Body of pancreas (tissue), 4 donors: ENCODE measurements at regions not wholly inside any gene's neighbourhood (a gene's known extent, or its start where the extent isn't known, plus 50 kb on each side); places are given as distances from the start of the nearest gene placed in this dataset.

Source experiments
- ATAC-seq: fragments of 150-250 bp; one replicate; pipeline ENCODE4 v1.9.1; 2016
- DNase-seq, 4 donors: peaks; one replicate each; pipeline ENCODE4 v3.0.0-alpha.2; 2019
- H3K27ac ChIP-seq, 4 donors: fragments of 200-600 bp; sonication (generic); 1 replicate in 3 of 4; 2 replicates in 1 of 4; pipeline versions ENCODE4 v1.5.1 to v1.6.1; 2016 to 2019; ENCODE audit warnings: mild to moderate bottlenecking in 1 of 4, mixed read lengths in 1 of 4, moderate library complexity in 1 of 4
- H3K27me3 ChIP-seq, 2 donors: fragments of 200-600 bp; sonication (generic); one replicate each; pipeline ENCODE4 v1.6.0; 2016; ENCODE audit warnings: mild to moderate bottlenecking in 1 of 2
- H3K36me3 ChIP-seq, 2 donors: fragments of 200-600 bp; sonication (generic); replicated peaks in 1 of 2; 2 replicates each; pipeline ENCODE4 v1.5.1; 2016; ENCODE audit warnings: low read depth in 2 of 2; ENCODE audit not compliant: insufficient read depth in 1 of 2
- H3K4me1 ChIP-seq: fragments of 200-600 bp; sonication (generic); one replicate; pipeline ENCODE4 v1.6.0; 2016
- H3K4me3 ChIP-seq, 2 donors: fragments of 200-600 bp; sonication (generic); 1 replicate in 1 of 2; 2 replicates in 1 of 2; pipeline ENCODE4 v1.5.1; 2016 to 2019
- H3K9me3 ChIP-seq, 3 donors: fragments of 200-600 bp; sonication (generic); 1 replicate in 2 of 3; 2 replicates in 1 of 3; pipeline ENCODE4 v1.5.1; 2016
- POLR2A ChIP-seq, 3 donors: fragments of 450-650 bp; IDR thresholded peaks; one replicate each; pipeline ENCODE4 v1.6.1; 2016; ENCODE audit warnings: antibody characterized with exemption in 3 of 3, mild to moderate bottlenecking in 2 of 3
- WGBS, 2 donors: methylation state at CpG; one replicate each; pipeline ENCODE4 v1.1.5; 2017; 5-methylcytosine and 5-hydroxymethylcytosine counted together
- intact Hi-C: fragments of 100-400 bp; cut with DNase I; formaldehyde crosslinking; loops from one replicate; pipeline ENCODE4 v1.15.1; 2023
- TF ChIP-seq, protein P1 (sequence below), 7 experiments: fragments of 450-650 bp in 4 of 7; fragments of 200-600 bp in 3 of 7; sonication (generic) in 3 of 7; IDR thresholded peaks; one replicate each; pipeline ENCODE4 v1.5.1; 2016 to 2019; ENCODE audit warnings: antibody characterized with exemption in 7 of 7

DNA sequence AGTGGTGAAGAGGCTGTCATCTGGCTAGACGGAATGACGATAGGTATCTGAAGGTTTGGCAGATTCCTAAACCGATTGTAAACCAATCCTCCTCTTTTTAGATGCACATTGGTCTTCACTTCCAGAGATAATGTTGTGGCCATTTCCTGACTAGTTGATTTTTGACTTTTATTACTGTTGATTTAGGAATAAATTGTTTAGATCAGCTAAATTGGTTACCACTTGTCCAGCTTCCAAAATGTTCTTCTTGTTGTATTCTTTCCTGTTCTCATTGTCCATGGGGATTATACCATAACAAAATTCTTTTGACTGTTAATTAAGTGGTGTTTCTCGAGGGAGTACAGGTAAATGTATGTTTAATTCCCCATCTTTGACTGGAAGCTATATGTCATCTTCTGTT lies 119.7 kb downstream of the MACROH2A1 start:
- no peak for TF ChIP-seq POLR2A (IDR thresholded peaks at IDR 0.05)
- TF ChIP-seq, protein P1, sequence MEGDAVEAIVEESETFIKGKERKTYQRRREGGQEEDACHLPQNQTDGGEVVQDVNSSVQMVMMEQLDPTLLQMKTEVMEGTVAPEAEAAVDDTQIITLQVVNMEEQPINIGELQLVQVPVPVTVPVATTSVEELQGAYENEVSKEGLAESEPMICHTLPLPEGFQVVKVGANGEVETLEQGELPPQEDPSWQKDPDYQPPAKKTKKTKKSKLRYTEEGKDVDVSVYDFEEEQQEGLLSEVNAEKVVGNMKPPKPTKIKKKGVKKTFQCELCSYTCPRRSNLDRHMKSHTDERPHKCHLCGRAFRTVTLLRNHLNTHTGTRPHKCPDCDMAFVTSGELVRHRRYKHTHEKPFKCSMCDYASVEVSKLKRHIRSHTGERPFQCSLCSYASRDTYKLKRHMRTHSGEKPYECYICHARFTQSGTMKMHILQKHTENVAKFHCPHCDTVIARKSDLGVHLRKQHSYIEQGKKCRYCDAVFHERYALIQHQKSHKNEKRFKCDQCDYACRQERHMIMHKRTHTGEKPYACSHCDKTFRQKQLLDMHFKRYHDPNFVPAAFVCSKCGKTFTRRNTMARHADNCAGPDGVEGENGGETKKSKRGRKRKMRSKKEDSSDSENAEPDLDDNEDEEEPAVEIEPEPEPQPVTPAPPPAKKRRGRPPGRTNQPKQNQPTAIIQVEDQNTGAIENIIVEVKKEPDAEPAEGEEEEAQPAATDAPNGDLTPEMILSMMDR (IDR thresholded peaks at IDR 0.05) = no peak
- Histone ChIP-seq H3K4me3 (no peak overlapping the region), H3K27ac (no peak overlapping the region), H3K27me3 (no peaks in the 10 kb centered on the region), H3K4me1 (no peaks in the 10 kb centered on the region), H3K36me3 (no peaks in the 10 kb centered on the region), H3K9me3 (no peaks in the 10 kb centered on the region)
- WGBS, 2 donors = 64 to 65% methylated on average over 4 of the region's 4 CpGs
- intact Hi-C loops = no loop called here
- ATAC-seq = no peak
- no peak for DNase-seq

DNA sequence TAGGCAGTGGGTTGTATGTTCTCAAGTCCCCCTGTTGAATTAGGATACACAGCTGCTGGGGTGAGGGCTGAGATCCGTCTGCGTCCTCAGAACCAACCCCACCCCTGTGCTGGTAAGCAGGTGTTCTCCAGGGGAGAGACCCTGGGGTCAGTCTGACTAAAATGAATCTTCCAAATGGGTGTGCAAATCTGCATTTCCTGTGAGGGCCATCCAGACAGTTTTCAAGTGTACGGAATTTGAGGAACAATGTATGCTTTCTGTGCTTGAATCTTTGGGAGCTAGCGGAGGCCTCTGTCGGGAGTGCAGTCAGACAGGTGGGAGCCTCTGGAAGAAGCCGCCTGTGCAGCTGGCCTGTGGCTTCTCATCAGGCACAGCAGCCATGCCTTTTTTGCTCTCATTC lies 122.9 kb downstream of the MACROH2A1 start:
- ATAC-seq = no peak
- intact Hi-C loops = no loop called here
- WGBS, 2 donors = 53 to 62% methylated on average over 6 of the region's 6 CpGs
- no peaks in the 10 kb centered on the region for H3K9me3 ChIP-seq
- no peaks in the 10 kb centered on the region for H3K27me3 ChIP-seq
- no peak overlapping the region for H3K4me3 ChIP-seq
- DNase-seq = no peak
- H3K4me1 ChIP-seq = no peaks in the 10 kb centered on the region
- TF ChIP-seq, protein P1 (IDR thresholded peaks at IDR 0.05) = no peak
- TF ChIP-seq POLR2A (IDR thresholded peaks at IDR 0.05) = no peak
- no peaks in the 10 kb centered on the region for H3K36me3 ChIP-seq
- H3K27ac ChIP-seq = no peak overlapping the region

DNA sequence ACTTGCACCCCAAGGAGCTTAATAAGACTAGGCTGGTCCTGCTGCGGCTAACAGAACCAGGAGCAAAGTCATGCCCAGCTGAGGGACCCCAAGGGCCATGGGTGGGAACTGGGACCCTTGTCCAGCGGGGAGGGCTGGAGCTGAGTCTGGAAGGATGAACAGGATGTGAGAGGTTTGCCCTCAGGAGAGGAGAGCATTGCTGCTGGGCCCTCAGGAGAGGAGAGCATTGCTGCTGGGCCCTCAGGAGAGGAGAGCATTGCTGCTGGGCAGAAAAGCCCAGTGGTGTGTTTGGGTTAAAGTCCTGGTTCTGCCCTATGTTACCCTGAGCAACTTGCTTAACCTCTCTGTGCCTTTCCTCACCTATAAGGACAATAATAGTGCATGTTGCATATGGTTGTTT lies 125.8 kb downstream of the MACROH2A1 start:
- intact Hi-C loops = no loop called here
- WGBS, 2 donors = 95 to 100% methylated on average over 2 of the region's 2 CpGs
- no peak for ATAC-seq

DNA sequence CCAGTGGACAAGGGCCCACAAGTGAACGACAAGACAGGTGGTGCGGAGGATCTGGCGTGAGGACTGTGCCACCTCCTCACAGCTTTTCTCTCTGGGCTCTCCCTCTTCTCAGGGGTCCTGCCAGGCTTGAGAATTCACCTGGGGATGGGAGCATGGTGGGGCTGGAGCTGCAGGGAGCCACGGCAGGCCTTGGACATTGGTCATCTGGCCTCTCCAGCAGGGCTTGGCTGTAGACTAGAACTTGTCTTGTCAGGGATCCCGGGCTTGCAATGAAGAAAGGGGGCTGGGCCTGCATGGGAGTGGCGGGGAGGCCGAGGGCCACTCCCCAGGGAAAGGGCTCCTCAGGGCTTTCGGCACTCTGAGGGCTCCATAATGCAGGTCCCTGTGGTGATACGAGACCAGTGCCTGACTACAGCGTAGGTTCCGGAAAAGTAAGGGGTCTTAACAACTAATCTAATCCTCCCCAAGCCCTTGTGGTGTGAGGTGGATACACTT lies 126.7 kb downstream of the MACROH2A1 start:
- no peaks in the 10 kb centered on the region for H3K9me3 ChIP-seq
- H3K36me3 ChIP-seq = no peaks in the 10 kb centered on the region
- H3K4me1 ChIP-seq = no peaks in the 10 kb centered on the region
- no peak overlapping the region for H3K4me3 ChIP-seq
- DNase-seq (no peak), ATAC-seq (no peak)
- intact Hi-C loops = no loop called here
- 88% methylated on average over 9 to 11 of the region's 11 CpGs for WGBS, 2 donors
- H3K27ac ChIP-seq = no peak overlapping the region
- TF ChIP-seq, protein P1 (IDR thresholded peaks at IDR 0.05) = no peak
- no peak for TF ChIP-seq POLR2A (IDR thresholded peaks at IDR 0.05)
- H3K27me3 ChIP-seq = no peaks in the 10 kb centered on the region

More for the DNA sequence above, 125.8 kb downstream of the MACROH2A1 start:
- H3K4me1 ChIP-seq = no peaks in the 10 kb centered on the region
- TF ChIP-seq, protein P1 (IDR thresholded peaks at IDR 0.05) = no peak
- no peak for TF ChIP-seq POLR2A (IDR thresholded peaks at IDR 0.05)
- no peak for DNase-seq
- no peaks in the 10 kb centered on the region for H3K36me3 ChIP-seq
- H3K9me3 ChIP-seq = no peaks in the 10 kb centered on the region
- H3K27me3 ChIP-seq = no peaks in the 10 kb centered on the region
- no peak overlapping the region for H3K4me3 ChIP-seq
- no peak overlapping the region for H3K27ac ChIP-seq

DNA sequence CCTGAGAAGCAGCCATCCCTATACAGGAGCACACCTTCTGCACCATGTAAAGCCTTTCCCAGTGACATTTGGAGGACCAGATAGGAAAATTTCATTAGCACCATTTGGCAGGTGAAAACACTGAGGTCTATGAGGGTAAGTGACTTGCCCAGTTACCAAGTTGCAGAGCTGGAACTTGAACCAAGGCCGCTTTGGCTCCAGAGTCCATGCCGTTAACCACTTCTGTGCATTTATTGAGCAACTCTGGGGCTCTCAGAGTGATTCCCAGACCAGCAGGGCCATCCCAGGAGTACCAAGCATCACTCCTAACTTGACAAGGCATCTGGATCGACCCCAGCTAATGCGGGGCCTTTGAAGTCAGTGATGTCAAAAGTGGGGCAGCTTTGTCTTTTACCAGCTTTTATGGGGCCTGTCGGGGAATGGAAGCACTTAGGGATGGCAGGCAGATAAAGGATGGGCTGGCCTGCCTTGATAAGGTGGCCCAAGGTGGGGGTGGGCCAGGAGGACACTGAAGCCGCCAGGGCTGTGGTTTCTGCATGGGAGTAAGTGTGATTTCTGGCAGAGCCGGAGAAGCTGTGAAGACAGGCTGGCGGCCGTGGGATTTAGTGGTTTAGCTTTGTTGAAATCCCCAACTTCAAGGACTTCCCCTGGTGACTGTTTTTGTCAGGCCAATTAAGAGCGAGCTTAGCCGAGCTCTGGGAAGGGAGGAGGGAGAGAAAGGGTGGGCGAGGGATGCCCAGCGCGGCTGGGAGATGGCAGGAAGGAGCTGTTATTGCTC lies 127.3 kb downstream of the MACROH2A1 start:
- H3K4me3 ChIP-seq = no peak overlapping the region
- no peaks in the 10 kb centered on the region for H3K27me3 ChIP-seq
- intact Hi-C loops = no loop called here
- no peaks in the 10 kb centered on the region for H3K9me3 ChIP-seq
- ATAC-seq = no peak
- H3K27ac ChIP-seq = no peak overlapping the region
- no peaks in the 10 kb centered on the region for H3K4me1 ChIP-seq
- no peak for DNase-seq
- no peaks in the 10 kb centered on the region for H3K36me3 ChIP-seq
- WGBS, 2 donors = 43 to 59% methylated on average over 14 of the region's 14 CpGs
- no peak for TF ChIP-seq POLR2A (IDR thresholded peaks at IDR 0.05)
- TF ChIP-seq, protein P1 (IDR thresholded peaks at IDR 0.05) = no peak
